ENCODE measurements at regions not wholly inside any gene's neighbourhood (a gene's known extent, or its start where the extent isn't known, plus 50 kb on each side); places are given as distances from the start of the nearest gene placed in this dataset.

- DNase-seq (ENCODE audit: low spot score): no peak
- H3K36me3 Mint-ChIP-seq (ENCODE audit: low read depth, unreplicated experiment): no peaks in the 10 kb centered on the region
- H3K4me3 Mint-ChIP-seq (ENCODE audit: unreplicated experiment): no peak overlapping the region
- H3K4me1 Mint-ChIP-seq (ENCODE audit: unreplicated experiment): no peaks in the 10 kb centered on the region
- H3K9me3 Mint-ChIP-seq (ENCODE audit: unreplicated experiment): no peaks in the 10 kb centered on the region
- H3K27ac Mint-ChIP-seq (ENCODE audit: unreplicated experiment): no peak overlapping the region
- no peaks in the 10 kb centered on the region for H3K27me3 Mint-ChIP-seq (ENCODE audit: unreplicated experiment)
- TF ChIP-seq CTCF (IDR thresholded peaks at IDR 0.05; ENCODE audit: unreplicated experiment): no peak
Observed at GRCh38 chr5:152900332-152900731, 495.3 kb upstream of the NMUR2 start.

- H3K27me3 Mint-ChIP-seq (ENCODE audit: unreplicated experiment): no peaks in the 10 kb centered on the region
- no peak overlapping the region for H3K4me3 Mint-ChIP-seq (ENCODE audit: unreplicated experiment)
- no peaks in the 10 kb centered on the region for H3K4me1 Mint-ChIP-seq (ENCODE audit: unreplicated experiment)
- no peak for DNase-seq (ENCODE audit: low spot score)
- H3K36me3 Mint-ChIP-seq (ENCODE audit: low read depth, unreplicated experiment): no peaks in the 10 kb centered on the region
- no peak overlapping the region for H3K27ac Mint-ChIP-seq (ENCODE audit: unreplicated experiment)
- TF ChIP-seq CTCF (IDR thresholded peaks at IDR 0.05; ENCODE audit: unreplicated experiment): no peak
- no peaks in the 10 kb centered on the region for H3K9me3 Mint-ChIP-seq (ENCODE audit: unreplicated experiment)
Observed at GRCh38 chr5:152901754-152902153, 496.7 kb upstream of the NMUR2 start.

GRCh38 chr5:152905286-152905685 lies 500.2 kb upstream of the NMUR2 start:
- no peak for DNase-seq (ENCODE audit: low spot score)
- no peak for TF ChIP-seq CTCF (IDR thresholded peaks at IDR 0.05; ENCODE audit: unreplicated experiment)

GRCh38 chr5:152907488-152908245 lies 502.6 kb upstream of the NMUR2 start:
- H3K4me1 Mint-ChIP-seq (ENCODE audit: unreplicated experiment): no peaks in the 10 kb centered on the region
- TF ChIP-seq CTCF (IDR thresholded peaks at IDR 0.05; ENCODE audit: unreplicated experiment): no peak
- DNase-seq (ENCODE audit: low spot score): no peak
- H3K27me3 Mint-ChIP-seq (ENCODE audit: unreplicated experiment): no peaks in the 10 kb centered on the region
- no peaks in the 10 kb centered on the region for H3K36me3 Mint-ChIP-seq (ENCODE audit: low read depth, unreplicated experiment)
- no peak overlapping the region for H3K27ac Mint-ChIP-seq (ENCODE audit: unreplicated experiment)
- no peak overlapping the region for H3K4me3 Mint-ChIP-seq (ENCODE audit: unreplicated experiment)
- H3K9me3 Mint-ChIP-seq (ENCODE audit: unreplicated experiment): no peaks in the 10 kb centered on the region

More at GRCh38 chr5:152905286-152905685, 500.2 kb upstream of the NMUR2 start:
- no peaks in the 10 kb centered on the region for H3K4me1 Mint-ChIP-seq (ENCODE audit: unreplicated experiment)
- H3K36me3 Mint-ChIP-seq (ENCODE audit: low read depth, unreplicated experiment): no peaks in the 10 kb centered on the region
- no peaks in the 10 kb centered on the region for H3K27me3 Mint-ChIP-seq (ENCODE audit: unreplicated experiment)
- no peaks in the 10 kb centered on the region for H3K9me3 Mint-ChIP-seq (ENCODE audit: unreplicated experiment)
- no peak overlapping the region for H3K4me3 Mint-ChIP-seq (ENCODE audit: unreplicated experiment)
- no peak overlapping the region for H3K27ac Mint-ChIP-seq (ENCODE audit: unreplicated experiment)

GRCh38 chr5:152912924-152913323 lies 507.8 kb upstream of the NMUR2 start:
- H3K4me3 Mint-ChIP-seq (ENCODE audit: unreplicated experiment): no peak overlapping the region
- no peaks in the 10 kb centered on the region for H3K36me3 Mint-ChIP-seq (ENCODE audit: low read depth, unreplicated experiment)
- H3K27me3 Mint-ChIP-seq (ENCODE audit: unreplicated experiment): no peaks in the 10 kb centered on the region
- H3K27ac Mint-ChIP-seq (ENCODE audit: unreplicated experiment): no peak overlapping the region
- DNase-seq (ENCODE audit: low spot score): no peak
- no peaks in the 10 kb centered on the region for H3K4me1 Mint-ChIP-seq (ENCODE audit: unreplicated experiment)
- H3K9me3 Mint-ChIP-seq (ENCODE audit: unreplicated experiment): no peaks in the 10 kb centered on the region
- no peak for TF ChIP-seq CTCF (IDR thresholded peaks at IDR 0.05; ENCODE audit: unreplicated experiment)
